GM21447 (cell line): ENCODE measurements at regions not wholly inside any gene's neighbourhood (a gene's known extent, or its start where the extent isn't known, plus 50 kb on each side); places are given as distances from the start of the nearest gene placed in this dataset.
"Not testable (repeated sequence)": the region's sequence is repeated elsewhere in the genome, so short reads cannot be mapped to it uniquely, and the experiment has no call there.

Source experiments
- ATAC-seq: cut with Tn5 transposase; IDR thresholded peaks from one replicate; pipeline ENCODE4 v1.9.1; 2021; ENCODE audit not compliant: unreplicated experiment

DNA sequence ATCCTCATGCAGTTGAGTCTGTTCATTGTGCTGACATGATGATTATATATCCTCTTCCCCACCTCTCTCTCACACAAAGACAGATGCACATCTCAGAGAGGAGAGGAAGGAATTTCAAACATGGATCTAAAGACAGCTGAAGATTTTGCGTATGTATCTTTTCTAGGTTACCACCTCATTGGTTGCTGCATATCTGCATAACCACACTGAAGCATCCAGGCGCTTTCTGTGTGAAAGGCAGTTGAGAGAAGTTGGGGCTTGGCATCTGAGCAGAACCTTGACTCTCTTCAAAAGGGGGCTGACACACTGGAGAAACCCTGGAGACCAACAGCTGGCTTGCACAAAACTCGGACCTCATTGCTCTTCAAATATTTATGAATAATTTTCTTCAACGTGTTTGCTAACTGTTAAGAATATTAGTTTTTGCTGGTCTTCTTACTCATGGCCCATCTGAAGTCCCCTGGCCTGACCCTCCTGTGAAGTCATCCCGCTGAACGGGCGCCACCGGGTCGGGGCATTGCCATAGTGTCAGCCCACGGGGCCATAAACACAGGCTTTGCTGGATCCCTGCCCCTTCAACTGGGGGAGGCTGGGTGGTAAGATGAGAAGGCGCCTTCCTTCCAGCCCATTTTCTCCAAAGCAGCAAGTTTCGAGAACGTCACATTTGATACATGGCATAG, 593.2 kb upstream of the CLINT1 start:
- no peak for ATAC-seq

DNA sequence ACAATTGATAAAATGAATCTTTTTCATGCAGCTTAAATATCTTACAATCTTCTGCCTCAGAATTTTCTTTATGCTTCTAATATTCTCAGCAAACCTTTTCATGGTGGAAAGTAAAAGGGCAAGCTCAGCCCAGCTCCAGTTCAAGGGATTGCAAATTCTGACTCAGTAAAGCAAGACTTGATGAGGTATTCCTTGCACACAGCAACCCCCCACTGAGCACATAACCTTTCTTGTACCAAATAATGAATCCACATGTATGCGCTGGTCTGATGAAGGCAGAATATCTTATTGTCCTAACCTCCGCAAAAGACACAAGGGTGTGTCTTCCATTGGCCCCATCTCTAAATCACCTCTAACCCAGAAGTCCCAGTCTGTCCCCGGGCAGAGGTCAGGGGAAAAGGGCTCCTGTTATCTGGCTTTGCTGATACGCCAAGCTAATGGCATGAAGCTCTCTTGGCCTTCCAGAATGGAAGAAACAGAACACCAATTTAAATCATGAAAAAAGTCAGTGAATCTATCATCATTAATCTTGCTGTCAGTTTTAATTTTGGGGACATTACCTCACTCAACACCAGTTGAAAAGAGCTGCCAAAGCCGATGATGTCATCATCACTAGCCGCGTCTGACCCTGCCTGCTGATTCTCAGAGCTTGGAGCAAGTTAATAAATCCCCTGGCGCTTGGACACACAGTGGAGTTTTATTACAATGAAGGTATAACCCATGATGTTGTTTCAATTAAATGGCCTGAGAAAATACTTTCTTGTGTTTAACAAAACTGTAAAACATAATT, 592.5 kb upstream of the CLINT1 start:
- no peak for ATAC-seq

DNA sequence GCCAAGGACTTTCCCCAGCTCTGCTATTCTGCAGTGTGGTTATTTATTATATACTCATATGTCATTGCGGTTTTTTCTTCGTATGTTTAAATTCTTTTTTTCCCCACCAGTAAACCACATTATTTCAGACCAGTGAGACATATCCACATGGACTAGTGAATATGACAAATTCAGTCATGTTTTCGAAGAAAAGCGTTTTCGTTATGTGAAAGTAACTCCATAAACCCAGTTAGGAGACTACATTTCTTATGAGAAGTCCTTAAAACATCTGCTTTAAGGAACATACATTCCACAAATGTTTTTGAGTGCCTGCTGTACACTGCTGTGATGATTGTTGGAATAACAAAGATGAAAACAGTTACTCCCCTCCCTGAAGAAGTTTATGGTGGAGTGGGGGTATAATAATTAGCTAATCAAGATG, 591.8 kb upstream of the CLINT1 start:
- no peak for ATAC-seq

DNA sequence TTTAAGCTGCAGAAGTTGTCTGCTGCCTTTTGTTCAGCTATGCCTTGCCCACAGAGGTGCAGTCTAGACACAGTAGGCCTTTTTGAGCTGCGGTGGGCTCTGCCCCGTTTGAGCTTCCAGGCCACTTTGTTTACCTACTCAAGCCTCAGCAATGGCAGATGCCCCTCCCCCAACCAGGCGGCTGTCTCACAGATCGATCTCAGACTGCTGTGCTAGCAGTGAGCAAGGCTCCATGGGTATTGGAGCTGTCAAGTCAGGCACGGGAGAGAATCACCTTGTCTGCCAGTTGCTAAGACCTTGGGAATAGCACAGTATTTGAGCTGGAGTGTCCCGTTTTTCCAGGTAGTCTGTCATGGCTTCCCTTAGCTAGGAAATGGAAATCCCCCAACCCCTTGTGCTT, 587.8 kb upstream of the CLINT1 start:
- ATAC-seq = not testable (repeated sequence)

DNA sequence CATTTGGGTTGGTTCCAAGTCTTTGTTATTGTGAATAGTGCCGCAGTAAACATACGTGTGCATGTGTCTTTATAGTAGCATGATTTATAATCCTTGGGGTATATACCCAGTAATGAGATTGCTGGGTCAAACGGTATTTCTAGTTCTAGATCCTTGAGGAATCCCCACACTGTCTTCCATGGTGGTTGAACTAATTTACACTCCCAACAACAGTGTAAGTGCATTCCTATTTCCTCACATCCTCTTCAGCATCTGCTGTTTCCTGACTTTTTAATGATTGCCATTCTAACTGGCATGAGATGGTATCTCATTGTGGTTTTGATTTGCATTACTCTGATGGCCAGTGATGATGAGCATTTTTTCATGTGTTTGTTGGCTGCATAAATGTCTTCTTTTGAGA, 580.3 kb upstream of the CLINT1 start:
- not testable (repeated sequence) for ATAC-seq

DNA sequence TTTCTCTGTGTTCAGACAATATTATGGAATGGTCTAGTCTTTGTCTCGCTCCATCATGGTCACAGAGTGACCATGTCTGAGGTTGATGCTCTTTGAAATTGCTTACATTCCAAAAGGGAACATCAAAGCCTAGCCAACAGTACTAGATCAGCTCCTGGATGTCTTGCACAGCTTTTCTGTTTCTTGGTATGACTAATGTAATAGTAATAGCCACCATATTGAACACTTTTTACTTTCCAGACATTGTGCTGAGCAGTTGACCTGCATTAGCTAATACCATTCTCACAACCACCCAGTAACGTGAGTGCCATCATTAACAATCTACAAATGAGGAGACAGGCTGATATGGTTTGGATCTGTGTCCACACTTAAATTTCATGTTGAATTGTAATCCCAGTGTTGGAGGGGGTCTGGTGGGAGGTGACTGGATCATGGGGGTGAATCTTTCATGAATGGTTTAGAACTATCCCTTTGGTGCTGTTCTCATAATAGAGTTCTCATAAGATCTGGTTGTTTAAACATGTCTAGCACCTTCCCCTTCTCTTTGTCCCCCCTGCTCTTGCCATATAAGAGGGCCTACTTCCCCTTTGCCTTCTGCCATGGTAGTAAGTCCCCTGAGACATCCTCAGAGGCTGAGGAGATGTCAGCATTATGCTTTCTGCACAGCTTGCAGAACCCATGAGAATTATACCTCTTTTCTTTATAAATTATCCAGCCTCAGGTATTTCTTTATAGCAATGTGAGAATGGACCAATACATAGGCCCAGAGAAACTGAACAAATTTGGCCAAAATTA, 577.5 kb upstream of the CLINT1 start:
- ATAC-seq = no peak

DNA sequence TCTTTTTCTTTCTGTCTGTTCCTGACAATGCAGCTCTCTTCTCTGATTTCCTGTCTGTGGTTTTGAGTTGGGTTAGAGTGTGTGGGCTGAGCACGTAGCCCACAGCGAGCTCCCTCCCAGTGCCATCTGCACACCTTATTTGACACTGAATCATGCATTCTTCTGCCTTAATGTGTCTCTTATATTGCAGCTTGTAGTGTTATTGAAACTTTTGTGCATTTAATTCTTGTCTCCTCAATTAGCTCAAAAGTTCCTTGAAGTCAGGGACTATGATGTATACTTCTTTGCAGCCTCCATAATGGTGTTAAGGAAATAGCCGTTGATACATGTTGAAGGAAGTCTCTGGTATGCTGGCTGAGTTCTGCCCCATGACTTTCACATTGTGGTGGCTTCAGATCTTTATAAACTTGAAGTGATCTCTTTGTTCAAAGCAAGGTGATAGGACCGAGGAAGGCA, 576.2 kb upstream of the CLINT1 start:
- ATAC-seq = peak; percentile 72

DNA sequence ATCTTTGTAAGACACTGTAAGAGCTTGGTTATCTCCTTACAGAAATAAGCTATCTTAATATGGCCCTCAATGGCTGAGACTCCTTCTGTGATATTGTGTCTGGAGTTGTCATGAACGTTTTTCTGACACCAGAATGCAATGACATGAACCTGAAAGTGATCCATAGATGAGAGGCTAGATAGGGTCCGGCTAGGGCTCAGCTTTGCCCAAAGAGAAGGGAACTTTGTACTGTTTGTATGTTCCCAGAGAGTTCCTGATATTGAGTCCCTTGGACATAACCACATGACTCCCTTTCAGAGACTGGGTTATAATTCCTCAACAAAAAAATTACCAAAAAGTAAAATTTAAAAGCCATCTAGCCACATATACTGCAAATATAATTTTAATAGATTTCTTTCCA, 575.8 kb upstream of the CLINT1 start:
- peak; percentile 8 for ATAC-seq

DNA sequence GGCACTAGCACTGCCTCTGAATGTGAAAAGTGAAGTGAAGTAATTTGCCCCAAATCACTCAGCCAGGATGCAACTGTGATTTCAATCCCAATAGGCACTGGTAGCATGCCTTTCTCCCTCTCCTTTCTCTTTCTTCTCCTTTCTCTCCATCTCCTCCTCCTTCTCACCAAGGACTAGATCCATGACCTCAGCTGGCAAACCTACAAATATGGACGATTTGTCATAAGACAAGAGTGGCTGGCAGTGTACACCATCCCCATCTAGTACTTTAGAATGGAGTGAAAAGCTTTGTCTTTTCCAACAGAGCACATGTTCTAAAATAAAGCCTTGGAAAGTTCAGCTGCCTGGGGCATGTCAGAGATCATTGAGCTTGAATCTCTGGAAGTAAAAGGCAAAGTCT, 574.7 kb upstream of the CLINT1 start:
- no peak for ATAC-seq

DNA sequence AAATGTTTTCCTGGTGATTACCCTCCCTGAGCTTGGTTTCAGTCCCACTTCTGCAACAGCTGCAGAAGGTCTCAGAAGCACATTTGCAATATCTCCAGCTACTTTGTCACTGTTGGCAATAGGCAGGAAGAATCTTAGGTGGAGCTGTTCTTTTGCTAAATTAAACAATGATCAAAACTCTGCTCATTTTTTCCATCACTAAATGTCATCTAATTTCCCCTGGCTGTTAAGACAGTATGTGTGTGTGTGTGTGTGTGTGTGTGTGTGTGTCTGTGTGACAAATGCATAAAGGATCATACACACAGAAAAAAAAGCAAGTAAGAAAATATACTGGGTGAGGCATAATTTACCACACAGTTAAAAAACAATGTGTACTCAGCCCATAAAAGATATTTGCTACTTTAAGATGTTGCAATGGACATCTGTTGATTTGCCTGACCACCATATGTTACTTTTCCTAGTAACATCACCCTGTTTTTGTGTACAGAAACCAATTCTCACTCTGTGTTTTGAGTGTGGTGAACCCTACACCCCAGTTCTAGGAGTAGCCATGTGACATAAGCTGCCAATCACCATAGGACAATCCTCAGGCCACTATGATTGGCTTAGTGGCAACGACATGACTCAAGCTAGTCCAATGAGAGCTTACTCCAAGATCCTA, 572.6 kb upstream of the CLINT1 start:
- ATAC-seq = no peak

DNA sequence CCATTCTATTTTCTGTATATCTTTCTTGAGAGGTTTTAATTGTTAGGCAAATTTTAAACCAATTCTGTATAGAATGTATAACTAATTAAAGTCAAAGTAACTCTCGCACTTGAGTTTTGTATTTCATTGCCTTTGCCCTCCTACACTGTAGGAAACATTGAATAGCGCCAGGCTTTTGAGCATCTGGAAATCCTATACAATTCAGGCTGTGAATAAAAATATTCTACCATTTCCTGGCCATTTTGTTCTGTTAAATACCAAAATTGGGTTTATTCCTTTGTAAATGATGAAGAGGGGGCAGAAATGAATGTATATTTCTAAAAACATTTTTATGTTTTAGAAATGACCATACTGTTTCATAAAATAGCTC, 571.8 kb upstream of the CLINT1 start:
- ATAC-seq = no peak

DNA sequence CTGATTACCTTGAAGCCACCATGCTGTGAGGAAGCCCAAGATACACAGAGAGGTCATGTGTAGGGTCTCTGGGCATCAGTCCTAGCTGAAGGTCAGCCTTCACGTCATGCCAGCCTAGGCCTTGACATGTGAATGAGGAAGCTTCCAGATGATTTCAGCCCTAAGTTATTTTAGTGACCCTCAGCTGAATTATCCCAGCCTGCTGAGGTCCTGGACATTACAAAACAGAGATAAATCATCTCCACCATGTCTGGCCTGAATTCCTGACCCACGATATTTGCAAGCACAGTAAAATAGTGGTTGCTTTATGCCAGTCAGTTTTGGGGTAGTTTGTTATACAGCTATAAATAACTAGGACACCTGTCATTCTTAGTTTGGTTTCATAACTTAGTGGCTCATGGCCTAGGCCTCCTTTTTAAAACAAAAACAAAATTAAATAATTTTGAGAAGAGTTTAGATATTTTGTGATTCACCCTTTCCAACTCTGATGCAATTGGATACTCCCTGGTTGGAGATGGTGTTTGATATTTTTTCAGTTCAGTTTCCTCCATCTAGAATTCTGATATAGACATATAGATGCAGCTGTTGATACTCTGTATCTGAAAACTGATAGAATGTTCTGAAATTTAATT, 571.3 kb upstream of the CLINT1 start:
- ATAC-seq = peak; percentile 36

DNA sequence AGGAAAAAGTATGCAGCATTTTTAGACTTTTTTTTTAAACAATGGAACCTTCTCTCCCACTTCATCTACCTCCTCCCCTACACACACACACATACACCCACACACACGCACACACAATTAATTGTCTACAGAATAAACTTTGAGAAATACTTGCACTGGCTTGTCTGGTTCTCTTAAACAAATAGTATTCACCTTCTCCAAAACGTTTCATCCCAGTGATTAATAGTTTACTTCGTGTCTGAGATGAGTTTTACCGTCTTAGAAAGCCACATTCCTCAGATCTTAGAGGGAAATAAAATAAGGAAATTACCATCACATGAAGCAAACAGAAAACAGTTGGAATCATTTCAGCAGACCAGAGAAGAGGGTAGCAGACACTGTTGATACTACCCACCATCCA, 570.6 kb upstream of the CLINT1 start:
- ATAC-seq = no peak

DNA sequence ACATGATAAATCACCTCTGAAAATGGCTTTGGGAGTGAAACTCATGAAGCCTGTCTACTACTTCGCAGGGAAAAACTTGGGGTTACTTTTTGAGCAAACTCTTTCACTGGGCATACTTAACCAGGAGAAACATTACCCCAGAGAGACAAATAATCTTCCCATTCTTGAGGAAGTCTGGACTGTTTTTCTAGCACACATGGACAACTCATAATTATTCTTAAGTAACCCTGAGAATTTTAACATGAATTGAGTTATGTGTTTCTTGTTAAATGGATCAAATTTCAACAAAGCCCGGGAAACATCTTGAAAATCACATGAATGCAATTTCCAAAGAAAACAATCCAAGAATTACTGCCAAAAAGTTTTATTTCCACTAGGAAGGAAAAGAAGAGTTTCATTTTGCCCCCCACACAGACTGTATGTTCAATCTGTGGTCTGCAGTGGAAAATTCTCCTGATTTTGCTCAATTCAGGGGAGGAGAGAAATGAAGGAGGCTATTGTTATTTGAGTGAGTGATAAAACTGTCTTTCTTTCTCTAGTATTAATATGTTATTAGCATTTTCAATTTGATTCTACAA, 564.8 kb upstream of the CLINT1 start:
- ATAC-seq = no peak

DNA sequence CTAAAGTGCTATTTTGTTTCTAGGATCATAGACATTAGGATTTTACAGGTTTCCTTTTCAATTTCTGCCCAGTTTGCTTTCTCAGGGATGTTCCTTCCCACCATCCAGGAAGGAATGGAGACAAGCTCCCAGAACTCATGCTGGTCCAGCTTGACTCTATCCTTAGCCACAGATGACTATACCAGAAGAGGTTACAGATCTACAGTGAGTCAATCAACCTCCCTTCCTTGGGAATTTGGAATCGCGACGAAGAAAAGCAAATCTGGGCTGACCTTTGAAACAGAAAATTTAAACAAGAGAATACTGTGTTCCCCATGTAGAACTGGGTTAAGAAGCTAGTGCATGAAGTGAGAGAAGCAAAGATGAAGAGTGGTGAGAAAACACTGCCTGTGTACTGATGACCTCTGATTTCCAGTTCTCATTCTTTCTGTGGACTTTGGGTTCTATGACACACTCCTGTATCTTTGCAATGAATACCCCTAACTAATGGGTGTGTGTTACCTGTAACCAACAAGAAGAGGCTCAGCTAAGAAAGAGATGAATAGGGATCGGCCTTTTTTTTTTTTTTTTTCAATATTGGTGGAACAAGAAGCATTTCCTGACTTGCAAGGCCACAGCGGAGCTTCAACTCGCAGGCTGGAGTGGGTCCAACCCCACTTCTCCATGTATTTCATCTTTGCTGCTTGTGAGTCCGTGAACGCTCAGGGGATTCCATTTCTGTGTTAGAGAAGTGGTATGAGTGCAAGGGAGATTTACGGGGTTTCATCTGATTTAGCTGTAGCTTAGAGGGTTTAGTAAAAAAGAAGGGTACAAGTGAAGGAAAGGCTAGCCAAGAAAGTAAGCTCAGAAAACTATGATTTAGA, 563.9 kb upstream of the CLINT1 start:
- ATAC-seq = no peak

DNA sequence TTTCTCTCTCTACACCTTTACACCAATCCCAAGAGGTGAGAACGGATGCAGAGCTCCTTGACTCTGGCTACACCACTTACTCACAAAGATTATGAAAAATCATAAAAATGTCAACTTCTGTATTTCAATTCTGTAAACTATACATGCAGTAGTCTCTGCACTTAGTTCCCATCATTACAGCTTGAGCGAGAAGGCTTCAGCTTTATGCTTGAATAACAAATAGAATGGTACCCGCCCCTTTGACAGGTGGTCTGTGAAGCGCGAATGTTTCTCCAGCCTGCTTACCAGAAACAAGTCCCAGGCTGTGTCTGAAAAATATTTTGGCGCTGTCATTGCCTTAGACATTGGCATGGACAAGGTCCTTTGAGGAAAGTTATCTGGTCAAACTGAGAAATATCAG, 562.4 kb upstream of the CLINT1 start:
- ATAC-seq = no peak

DNA sequence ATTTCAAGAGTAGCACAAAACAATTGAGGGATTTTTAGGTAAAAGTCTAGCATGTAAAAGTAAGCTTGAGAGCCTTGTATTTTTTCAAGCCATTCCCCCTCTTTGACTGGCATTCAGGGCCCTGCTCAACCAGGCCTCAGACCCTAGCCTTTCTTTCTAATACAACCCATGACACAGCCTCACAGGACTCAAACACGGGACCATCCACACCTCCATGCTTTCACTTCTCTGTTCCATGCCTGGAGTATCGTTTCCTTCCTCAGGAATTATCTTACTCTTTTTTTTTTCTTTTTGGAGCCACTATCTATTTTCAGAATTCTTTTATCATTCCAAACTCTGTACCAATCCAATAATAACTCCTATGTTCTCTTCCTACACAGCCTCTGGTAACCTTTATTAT, 560.2 kb upstream of the CLINT1 start:
- no peak for ATAC-seq

DNA sequence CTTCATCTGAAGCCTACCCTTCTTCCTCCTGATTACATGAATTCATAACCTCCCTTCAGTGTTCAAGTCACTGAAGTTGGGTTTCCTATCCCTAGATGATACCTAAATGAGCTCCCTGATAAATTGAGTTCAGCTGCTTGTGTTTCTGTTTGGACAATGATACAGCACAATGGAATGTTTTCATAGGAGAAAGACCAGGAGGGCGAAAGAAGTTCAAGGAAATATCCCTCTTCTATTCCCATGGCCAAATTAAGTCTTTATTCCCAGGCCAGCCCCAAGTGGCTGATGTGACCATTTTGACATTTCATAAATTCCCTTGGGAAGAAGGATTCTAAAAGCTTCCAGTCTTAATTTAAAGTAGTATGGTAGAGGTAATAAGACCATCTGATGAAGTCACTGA, 555.8 kb upstream of the CLINT1 start:
- no peak for ATAC-seq

DNA sequence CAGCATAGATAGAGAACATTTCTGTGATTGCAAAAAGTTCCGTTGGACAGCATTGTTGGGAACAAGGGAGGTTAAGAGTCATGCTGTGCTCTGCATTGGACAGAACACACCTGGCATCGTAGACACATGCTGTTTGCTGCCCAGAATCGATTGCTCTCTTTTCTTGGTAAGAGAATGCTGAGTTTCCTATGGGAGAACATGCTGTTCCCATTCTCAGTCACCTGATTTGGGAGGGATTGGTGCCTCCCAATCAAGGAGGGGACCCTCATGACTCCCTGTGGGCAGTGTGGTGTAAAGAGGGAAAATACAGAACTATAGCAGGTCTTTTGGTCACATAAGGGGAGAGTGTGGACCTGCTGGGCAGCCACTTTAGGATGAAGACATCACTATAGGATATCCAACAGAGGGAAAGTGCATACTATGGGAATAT, 555.4 kb upstream of the CLINT1 start:
- no peak for ATAC-seq
